NB4 (cell line): ENCODE measurements at regions not wholly inside any gene's neighbourhood (a gene's known extent, or its start where the extent isn't known, plus 50 kb on each side); places are given as distances from the start of the nearest gene placed in this dataset.

Experiments used
- CTCF ChIP-seq: IDR thresholded peaks from one replicate; pipeline ENCODE4 v1.5.1; 2012; ENCODE audit warnings: low read depth, low read length
- MYC ChIP-seq: IDR thresholded peaks from 2 replicates; pipeline ENCODE4 v1.6.1; 2011; ENCODE audit warnings: low read depth, low read length
- POLR2A ChIP-seq: IDR thresholded peaks from 2 replicates; pipeline ENCODE4 v1.6.1; 2011; ENCODE audit warnings: mild to moderate bottlenecking; ENCODE audit not compliant: insufficient read length; ENCODE audit errors: extremely low read depth
- TF ChIP-seq, protein P1 (sequence below): IDR thresholded peaks from 2 replicates; pipeline ENCODE4 v1.6.1; 2011; ENCODE audit warnings: low read depth, low read length

DNA sequence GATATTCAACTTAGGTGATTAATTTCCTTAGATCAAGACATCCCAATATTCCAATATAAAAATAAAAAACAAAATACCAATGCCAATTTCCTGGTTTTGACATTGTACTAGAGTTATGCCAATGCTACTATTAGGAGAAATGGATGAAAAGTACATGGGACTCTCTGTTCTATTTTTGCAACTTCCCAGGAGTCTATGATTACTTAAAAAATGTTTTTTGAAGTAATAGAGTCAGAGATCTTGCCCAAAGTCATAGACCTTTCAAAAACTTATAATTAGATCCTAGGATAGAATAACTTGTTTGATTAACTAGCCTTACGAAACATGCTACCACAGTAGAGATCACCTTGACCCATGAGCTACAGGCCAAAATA, 73.6 kb upstream of the MAOA start:
- TF ChIP-seq CTCF (no peak), POLR2A (no peak), MYC (no peak)
- TF ChIP-seq, protein P1, sequence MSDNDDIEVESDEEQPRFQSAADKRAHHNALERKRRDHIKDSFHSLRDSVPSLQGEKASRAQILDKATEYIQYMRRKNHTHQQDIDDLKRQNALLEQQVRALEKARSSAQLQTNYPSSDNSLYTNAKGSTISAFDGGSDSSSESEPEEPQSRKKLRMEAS: no peak
